IMR-90 (cell line): ENCODE measurements at regions not wholly inside any gene's neighbourhood (a gene's known extent, or its start where the extent isn't known, plus 50 kb on each side); places are given as distances from the start of the nearest gene placed in this dataset.

ENCODE experiments used
- BHLHE40 ChIP-seq: fragments of 150-350 bp; IDR thresholded peaks from 2 replicates; pipeline ENCODE4 v1.6.1; 2016; ENCODE audit warnings: mild to moderate bottlenecking, low read depth, low read length
- CEBPB ChIP-seq: IDR thresholded peaks from 2 replicates; pipeline ENCODE4 v1.6.1; 2012; ENCODE audit warnings: low read depth, low read length, improper control_type of control experiment
- FOS ChIP-seq: fragments of 150-350 bp; IDR thresholded peaks from 2 replicates; pipeline ENCODE4 v1.6.1; 2016; ENCODE audit warnings: low read depth, low read length
- MAZ ChIP-seq: IDR thresholded peaks from 2 replicates; pipeline ENCODE4 v1.6.1; 2012; ENCODE audit warnings: low read depth, mild to moderate bottlenecking, low read length, improper control_type of control experiment, moderate library complexity, borderline replicate concordance
- NFE2L2 ChIP-seq: fragments of 150-350 bp; IDR thresholded peaks from 2 replicates; pipeline ENCODE4 v1.6.1; 2016; ENCODE audit warnings: low read depth, mild to moderate bottlenecking, low read length
- POLR2A ChIP-seq: IDR thresholded peaks from 2 replicates; pipeline ENCODE4 v1.6.1; 2012; ENCODE audit warnings: mild to moderate bottlenecking, low read depth, low read length
- RAD21 ChIP-seq: IDR thresholded peaks from 2 replicates; pipeline ENCODE4 v1.6.1; 2012; ENCODE audit warnings: low read length, improper control_type of control experiment
- RCOR1 ChIP-seq: IDR thresholded peaks from 2 replicates; pipeline ENCODE4 v1.6.1; 2012; ENCODE audit warnings: mild to moderate bottlenecking, low read length, improper control_type of control experiment; ENCODE audit not compliant: insufficient replicate concordance
- RFX5 ChIP-seq: IDR thresholded peaks from 2 replicates; pipeline ENCODE4 v1.8.0; 2012; ENCODE audit warnings: low read depth, mild to moderate bottlenecking, low read length, moderate library complexity
- SMC3 ChIP-seq: fragments of 150-350 bp; IDR thresholded peaks from 2 replicates; pipeline ENCODE4 v1.6.1; 2016; ENCODE audit warnings: low read depth, mild to moderate bottlenecking, antibody characterized with exemption, low read length, moderate library complexity
- TF ChIP-seq, protein P1 (sequence below): fragments of 150-350 bp; IDR thresholded peaks from 2 replicates; pipeline ENCODE4 v1.6.1; 2017; ENCODE audit warnings: mild to moderate bottlenecking, antibody characterized with exemption, low read length, low read depth
- TF ChIP-seq, protein P2 (sequence below): conservative IDR thresholded peaks from 2 replicates; pipeline ENCODE4 v1.5.1; 2012; ENCODE audit warnings: mild to moderate bottlenecking, low read depth, low read length, improper control_type of control experiment
- TF ChIP-seq, protein P3 (sequence below): fragments of 150-350 bp; IDR thresholded peaks from 2 replicates; pipeline ENCODE4 v1.6.1; 2016; ENCODE audit warnings: low read depth, mild to moderate bottlenecking, low read length, moderate library complexity, borderline replicate concordance

DNA sequence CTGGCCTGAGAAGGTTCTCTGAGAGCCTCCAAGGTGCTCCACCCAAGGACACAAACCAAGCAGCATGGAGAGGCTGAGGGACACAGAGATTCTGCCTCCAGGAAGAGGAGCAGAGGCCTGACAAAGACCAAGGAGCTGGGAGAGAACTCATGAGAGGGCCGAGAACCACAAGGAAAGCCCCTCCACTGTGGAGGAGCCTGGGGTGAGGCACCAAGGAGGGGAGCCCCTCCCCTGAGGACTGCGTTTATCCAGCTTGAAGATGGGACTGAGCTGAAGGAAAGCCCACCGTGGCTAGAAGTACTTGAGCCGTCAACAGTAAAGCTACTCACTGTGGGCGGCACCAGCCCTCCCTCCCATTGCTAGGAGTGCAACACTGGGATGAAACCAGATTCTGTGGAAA is 63.1 kb upstream of the MEF2A start:
- TF ChIP-seq, protein P1, sequence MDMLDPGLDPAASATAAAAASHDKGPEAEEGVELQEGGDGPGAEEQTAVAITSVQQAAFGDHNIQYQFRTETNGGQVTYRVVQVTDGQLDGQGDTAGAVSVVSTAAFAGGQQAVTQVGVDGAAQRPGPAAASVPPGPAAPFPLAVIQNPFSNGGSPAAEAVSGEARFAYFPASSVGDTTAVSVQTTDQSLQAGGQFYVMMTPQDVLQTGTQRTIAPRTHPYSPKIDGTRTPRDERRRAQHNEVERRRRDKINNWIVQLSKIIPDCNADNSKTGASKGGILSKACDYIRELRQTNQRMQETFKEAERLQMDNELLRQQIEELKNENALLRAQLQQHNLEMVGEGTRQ: no peak
- TF ChIP-seq SMC3 (no peak), POLR2A (no peak), MAZ (no peak), NFE2L2 (no peak), RFX5 (no peak), RAD21 (no peak), RCOR1 (no peak), CEBPB (no peak), BHLHE40 (no peak), FOS (no peak)
- TF ChIP-seq, protein P2, sequence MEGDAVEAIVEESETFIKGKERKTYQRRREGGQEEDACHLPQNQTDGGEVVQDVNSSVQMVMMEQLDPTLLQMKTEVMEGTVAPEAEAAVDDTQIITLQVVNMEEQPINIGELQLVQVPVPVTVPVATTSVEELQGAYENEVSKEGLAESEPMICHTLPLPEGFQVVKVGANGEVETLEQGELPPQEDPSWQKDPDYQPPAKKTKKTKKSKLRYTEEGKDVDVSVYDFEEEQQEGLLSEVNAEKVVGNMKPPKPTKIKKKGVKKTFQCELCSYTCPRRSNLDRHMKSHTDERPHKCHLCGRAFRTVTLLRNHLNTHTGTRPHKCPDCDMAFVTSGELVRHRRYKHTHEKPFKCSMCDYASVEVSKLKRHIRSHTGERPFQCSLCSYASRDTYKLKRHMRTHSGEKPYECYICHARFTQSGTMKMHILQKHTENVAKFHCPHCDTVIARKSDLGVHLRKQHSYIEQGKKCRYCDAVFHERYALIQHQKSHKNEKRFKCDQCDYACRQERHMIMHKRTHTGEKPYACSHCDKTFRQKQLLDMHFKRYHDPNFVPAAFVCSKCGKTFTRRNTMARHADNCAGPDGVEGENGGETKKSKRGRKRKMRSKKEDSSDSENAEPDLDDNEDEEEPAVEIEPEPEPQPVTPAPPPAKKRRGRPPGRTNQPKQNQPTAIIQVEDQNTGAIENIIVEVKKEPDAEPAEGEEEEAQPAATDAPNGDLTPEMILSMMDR: no peak
- TF ChIP-seq, protein P3, sequence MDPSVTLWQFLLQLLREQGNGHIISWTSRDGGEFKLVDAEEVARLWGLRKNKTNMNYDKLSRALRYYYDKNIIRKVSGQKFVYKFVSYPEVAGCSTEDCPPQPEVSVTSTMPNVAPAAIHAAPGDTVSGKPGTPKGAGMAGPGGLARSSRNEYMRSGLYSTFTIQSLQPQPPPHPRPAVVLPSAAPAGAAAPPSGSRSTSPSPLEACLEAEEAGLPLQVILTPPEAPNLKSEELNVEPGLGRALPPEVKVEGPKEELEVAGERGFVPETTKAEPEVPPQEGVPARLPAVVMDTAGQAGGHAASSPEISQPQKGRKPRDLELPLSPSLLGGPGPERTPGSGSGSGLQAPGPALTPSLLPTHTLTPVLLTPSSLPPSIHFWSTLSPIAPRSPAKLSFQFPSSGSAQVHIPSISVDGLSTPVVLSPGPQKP: no peak
